AG04449 (cell line): ENCODE measurements at regions not wholly inside any gene's neighbourhood (a gene's known extent, or its start where the extent isn't known, plus 50 kb on each side); places are given as distances from the start of the nearest gene placed in this dataset.

ENCODE experiments used
- CTCF ChIA-PET: fragments of 350-600 bp; formaldehyde crosslinking; extraction: SDS; loops from one replicate; lab custom pipeline; 2021; ENCODE audit warnings: antibody characterized with exemption; lab: Yijun Ruan, JAX
- POLR2A ChIA-PET: fragments of 400-600, 350-600 bp; formaldehyde crosslinking; extraction: SDS; loops from one replicate; lab custom pipeline; 2020; ENCODE audit warnings: antibody characterized with exemption, inconsistent platforms; lab: Yijun Ruan, JAX
- DNase-seq: peaks from one replicate; pipeline ENCODE4 v3.0.0-alpha.2; 2010; ENCODE audit warnings: low read depth, low spot score
- H3K4me3 ChIP-seq: 2 replicates; pipeline ENCODE4 v1.5.1; 2011; ENCODE audit warnings: low read depth, mild to moderate bottlenecking, control low read depth, low read length
- TF ChIP-seq, protein P1 (sequence below): IDR thresholded peaks from one replicate; pipeline ENCODE4 v1.5.1; 2011; ENCODE audit warnings: mild to moderate bottlenecking, moderate library complexity, low read length, control low read depth, inconsistent platforms; ENCODE audit not compliant: insufficient read depth; ENCODE audit errors: missing control alignments

GRCh38 chr6:154891901-154892300 is 103.2 kb upstream of the TIAM2 start:
- ChIA-PET CTCF (interaction anchor here (1.4 kb wide), 1 partner anchor 23 kb away, joined by 4 read pairs; no protein-coding TSS in a partner anchor), POLR2A (no interaction called here)
- no peak for DNase-seq
- H3K4me3 ChIP-seq: no peak overlapping the region
- TF ChIP-seq, protein P1, sequence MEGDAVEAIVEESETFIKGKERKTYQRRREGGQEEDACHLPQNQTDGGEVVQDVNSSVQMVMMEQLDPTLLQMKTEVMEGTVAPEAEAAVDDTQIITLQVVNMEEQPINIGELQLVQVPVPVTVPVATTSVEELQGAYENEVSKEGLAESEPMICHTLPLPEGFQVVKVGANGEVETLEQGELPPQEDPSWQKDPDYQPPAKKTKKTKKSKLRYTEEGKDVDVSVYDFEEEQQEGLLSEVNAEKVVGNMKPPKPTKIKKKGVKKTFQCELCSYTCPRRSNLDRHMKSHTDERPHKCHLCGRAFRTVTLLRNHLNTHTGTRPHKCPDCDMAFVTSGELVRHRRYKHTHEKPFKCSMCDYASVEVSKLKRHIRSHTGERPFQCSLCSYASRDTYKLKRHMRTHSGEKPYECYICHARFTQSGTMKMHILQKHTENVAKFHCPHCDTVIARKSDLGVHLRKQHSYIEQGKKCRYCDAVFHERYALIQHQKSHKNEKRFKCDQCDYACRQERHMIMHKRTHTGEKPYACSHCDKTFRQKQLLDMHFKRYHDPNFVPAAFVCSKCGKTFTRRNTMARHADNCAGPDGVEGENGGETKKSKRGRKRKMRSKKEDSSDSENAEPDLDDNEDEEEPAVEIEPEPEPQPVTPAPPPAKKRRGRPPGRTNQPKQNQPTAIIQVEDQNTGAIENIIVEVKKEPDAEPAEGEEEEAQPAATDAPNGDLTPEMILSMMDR: no peak

GRCh38 chr6:154893917-154894316 is 101.2 kb upstream of the TIAM2 start:
- CTCF ChIA-PET: interaction anchor here (1.3 kb wide), 1 partner anchor 25 kb away, joined by 8 read pairs; no protein-coding TSS in a partner anchor
- H3K4me3 ChIP-seq: no peak overlapping the region

GRCh38 chr6:154894902-154895301 is 100.2 kb upstream of the TIAM2 start:
- DNase-seq: no peak
- ChIA-PET POLR2A (no interaction called here), CTCF (interaction anchor here (0.8 to 1.5 kb wide), 3 partner anchors 13 to 28 kb away, joined by 3 to 4 read pairs (median 3); no protein-coding TSS in a partner anchor)
- TF ChIP-seq, protein P1: no peak
- no peak overlapping the region for H3K4me3 ChIP-seq

More at GRCh38 chr6:154893917-154894316, 101.2 kb upstream of the TIAM2 start:
- TF ChIP-seq, protein P1: no peak
- no peak for DNase-seq
- POLR2A ChIA-PET: no interaction called here

DNA sequence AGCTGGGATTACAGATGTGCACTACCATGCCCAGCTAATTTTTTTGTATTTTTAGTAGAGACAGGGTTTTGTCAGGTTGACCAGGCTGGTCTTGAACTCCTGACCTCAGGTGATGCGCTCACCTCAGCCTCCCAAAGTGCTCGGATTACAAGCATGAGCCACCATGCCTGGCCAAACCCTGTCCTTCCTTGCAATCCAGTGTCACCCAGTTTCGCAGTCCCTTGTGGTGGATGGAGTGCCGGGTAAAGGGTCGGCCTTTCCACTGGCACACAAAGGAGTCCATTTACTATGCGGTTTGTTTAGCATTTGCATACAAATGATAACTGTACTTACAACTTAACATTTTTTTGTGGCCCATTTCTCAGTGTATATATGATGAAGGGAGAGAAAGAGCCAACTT is 99.3 kb upstream of the TIAM2 start:
- DNase-seq: no peak
- ChIA-PET POLR2A (no interaction called here), CTCF (interaction anchor here (1.5 to 2.6 kb wide), 2 partner anchors 28 to 32 kb away, joined by 4 to 7 read pairs; no protein-coding TSS in a partner anchor)

DNA sequence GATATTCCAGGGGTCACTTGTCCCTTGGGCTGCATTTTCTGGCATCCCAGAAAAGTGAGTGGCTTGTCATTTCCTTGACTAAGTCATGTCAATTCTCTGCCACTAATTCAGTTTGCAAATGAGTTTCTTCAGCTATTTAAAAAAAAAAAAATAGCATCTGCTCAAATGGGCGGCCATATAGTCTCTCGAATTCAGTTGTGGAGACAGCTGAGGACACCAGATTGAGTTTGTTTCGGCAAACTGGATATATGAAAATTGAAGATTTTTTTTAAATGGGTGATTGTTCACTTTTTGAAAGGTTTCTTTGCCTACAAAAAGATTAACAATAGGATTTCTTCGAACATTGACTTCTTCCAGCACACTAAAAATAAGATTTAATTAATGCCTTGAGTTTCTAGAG is 96.3 kb upstream of the TIAM2 start:
- DNase-seq: no peak
- TF ChIP-seq, protein P1: no peak
- CTCF ChIA-PET: no interaction called here
- H3K4me3 ChIP-seq: no peak overlapping the region
- POLR2A ChIA-PET: interaction anchor here (0.6 kb wide), 1 partner anchor 18 kb away, joined by 3 read pairs; no protein-coding TSS in a partner anchor

More for the DNA sequence above, 99.3 kb upstream of the TIAM2 start:
- TF ChIP-seq, protein P1: no peak
- no peak overlapping the region for H3K4me3 ChIP-seq

DNA sequence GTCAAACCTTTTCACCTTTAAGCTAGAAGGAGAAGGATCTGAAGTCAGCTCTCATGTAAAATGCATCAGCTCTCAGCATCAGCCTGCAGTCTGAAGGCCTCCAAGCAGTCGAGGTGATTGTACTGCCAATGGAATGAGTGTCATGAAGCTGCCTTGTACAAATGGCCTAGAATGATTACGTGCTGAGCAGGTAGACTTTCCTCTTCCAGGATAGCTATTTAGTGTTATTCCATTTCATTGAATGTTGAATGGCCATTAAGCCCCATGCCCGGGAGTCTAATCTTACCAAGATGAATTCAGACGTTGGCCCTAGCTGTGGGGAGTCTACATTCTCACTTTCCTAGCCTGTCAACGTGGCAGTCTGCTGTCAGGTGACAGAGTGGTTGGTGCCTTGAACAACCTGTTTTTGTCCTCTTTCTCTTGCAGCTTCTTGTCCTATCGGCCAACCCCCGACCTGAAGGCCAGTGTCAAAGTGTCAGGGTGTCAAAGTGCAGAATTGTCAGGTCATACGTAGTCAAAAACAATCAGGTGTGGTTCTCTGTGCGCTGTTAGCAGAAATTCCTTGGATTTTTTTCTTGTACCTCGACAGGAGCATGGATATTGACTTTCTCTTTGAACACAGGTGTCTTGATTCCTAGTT is 95.2 kb upstream of the TIAM2 start:
- CTCF ChIA-PET: interaction anchor here (0.7 to 0.9 kb wide), 2 partner anchors 11 to 28 kb away, joined by 3 read pairs; no protein-coding TSS in a partner anchor

More for the DNA sequence above, 95.2 kb upstream of the TIAM2 start:
- TF ChIP-seq, protein P1: no peak
- POLR2A ChIA-PET: no interaction called here
- no peak overlapping the region for H3K4me3 ChIP-seq
- no peak for DNase-seq
